Activated naive CD8-positive, alpha-beta T cell treated with anti-CD3 and anti-CD28 coated beads for 36 hours (primary cell): ENCODE measurements at regions not wholly inside any gene's neighbourhood (a gene's known extent, or its start where the extent isn't known, plus 50 kb on each side); places are given as distances from the start of the nearest gene placed in this dataset.

Experiments
- DNase-seq: peaks from one replicate; pipeline ENCODE4 v3.0.0; 2021
- H3K27ac Mint-ChIP-seq: one replicate; pipeline ENCODE4 v1.8.0; 2022; ENCODE audit warnings: mild to moderate bottlenecking, moderate library complexity, mixed read lengths
- H3K27me3 Mint-ChIP-seq: one replicate; pipeline ENCODE4 v1.8.0; 2022; ENCODE audit warnings: mild to moderate bottlenecking, mixed read lengths
- H3K36me3 Mint-ChIP-seq: one replicate; pipeline ENCODE4 v1.8.0; 2021; ENCODE audit warnings: mild to moderate bottlenecking, mixed read lengths
- H3K4me1 Mint-ChIP-seq: one replicate; pipeline ENCODE4 v1.8.0; 2021; ENCODE audit warnings: mixed read lengths
- H3K4me3 Mint-ChIP-seq: one replicate; pipeline ENCODE4 v1.8.0; 2022; ENCODE audit warnings: mild to moderate bottlenecking, moderate library complexity, mixed read lengths
- H3K9me3 Mint-ChIP-seq: one replicate; pipeline ENCODE4 v1.8.0; 2022; ENCODE audit warnings: mixed read lengths

DNA sequence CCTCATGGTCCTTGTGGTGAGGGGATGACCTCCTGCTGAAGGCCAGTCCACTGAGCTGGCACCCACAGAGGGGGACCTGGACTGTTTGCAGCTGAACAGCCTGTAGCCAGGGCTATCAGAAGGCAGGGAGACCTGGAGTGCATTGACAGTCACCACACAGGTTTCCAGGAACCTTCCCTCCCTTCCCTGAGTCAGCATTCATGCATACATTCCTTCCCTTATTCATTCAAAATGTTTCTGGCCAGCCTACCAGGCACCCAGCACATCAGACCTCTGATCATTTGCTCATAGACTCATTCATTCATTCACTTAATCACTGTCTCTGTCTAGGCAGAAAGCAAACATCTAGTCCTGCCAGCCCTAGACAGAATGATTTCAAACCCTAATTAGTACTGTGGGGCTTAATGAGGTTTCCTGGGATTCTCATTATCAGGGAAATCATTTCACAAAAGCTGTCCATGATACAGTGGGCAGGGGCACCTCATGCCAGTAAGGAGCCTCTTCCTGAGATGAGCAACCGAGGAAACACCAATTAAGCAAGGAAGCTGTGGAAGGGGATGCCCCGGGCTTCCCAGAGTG lies 110.1 kb upstream of the PPP1R26 start:
- Mint-ChIP-seq H3K4me3 (no peak overlapping the region), H3K27me3 (no peaks in the 10 kb centered on the region), H3K4me1 (no peaks in the 10 kb centered on the region), H3K9me3 (no peaks in the 10 kb centered on the region), H3K36me3 (no peaks in the 10 kb centered on the region), H3K27ac (no peak overlapping the region)
- DNase-seq, result no peak

DNA sequence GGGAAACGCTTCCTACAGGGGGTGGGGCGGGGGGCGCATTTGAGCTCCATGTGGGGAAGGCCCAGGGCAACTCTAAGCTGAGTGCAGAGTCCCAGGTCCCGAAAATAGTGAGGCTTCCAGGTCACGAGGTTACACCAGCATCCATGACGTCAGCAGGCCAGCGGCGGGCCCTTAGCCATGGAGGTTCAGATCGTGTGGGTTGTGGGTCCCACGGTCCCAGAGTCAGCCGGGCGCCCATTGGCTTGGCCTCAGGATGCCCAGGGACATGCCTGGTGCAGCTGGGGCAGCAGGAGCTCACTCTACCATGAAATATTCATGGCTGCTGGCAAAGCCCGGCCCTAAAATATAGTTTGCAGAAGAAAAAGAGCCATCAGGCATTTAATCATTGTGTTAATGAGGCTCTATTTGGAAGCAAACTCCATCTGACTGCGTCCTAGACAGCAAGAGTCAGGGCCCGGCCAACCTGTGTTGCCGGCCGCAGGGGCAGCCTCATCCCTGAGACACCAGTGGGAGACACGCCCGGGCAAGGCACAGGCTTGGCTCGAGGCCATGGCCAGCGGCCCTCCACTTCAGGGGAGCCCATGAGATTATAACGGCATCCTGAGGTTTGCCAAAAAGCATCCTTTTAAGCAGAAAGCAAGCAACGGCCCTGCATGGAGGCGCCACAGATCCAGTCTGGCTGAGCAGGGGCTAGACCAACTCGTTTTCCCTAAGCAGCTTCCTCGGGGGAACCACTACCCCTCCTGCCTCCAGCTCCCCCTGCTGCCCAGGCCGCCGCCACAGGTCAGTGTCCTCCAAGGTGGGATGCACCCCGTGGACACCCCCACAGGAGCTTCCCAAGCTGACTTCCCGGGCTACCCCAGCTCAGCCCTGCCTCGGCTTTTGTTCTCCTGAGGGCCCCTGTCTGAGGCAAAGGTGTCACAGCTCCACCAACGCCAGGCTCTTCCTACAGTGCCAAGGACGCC lies 108.9 kb upstream of the PPP1R26 start:
- no peaks in the 10 kb centered on the region for H3K27me3 Mint-ChIP-seq
- no peaks in the 10 kb centered on the region for H3K36me3 Mint-ChIP-seq
- H3K4me1 Mint-ChIP-seq, result no peaks in the 10 kb centered on the region
- H3K9me3 Mint-ChIP-seq, result no peaks in the 10 kb centered on the region
- DNase-seq, result no peak
- no peak overlapping the region for H3K4me3 Mint-ChIP-seq
- no peak overlapping the region for H3K27ac Mint-ChIP-seq

DNA sequence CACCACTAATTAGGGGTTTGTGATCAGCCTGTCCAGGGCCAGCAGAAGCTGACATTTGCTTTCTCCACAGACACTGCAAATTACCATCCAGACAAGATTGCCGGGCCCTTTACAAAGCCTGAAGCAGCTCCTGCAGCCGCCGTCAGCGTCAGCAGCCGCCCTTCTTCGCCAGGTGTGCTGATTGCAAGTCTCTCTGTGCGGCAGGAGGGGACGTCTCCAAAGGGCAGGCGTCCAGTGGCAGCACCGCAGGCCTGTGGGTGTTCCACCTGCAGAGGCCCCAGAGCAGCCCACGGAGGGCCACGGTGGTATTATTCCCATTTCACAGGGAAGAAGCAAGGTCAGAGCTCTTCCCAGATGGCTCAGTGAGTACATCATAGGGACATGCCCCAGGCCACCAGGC lies 108.0 kb upstream of the PPP1R26 start:
- Mint-ChIP-seq H3K9me3 (no peaks in the 10 kb centered on the region), H3K36me3 (no peaks in the 10 kb centered on the region), H3K27me3 (no peaks in the 10 kb centered on the region), H3K27ac (no peak overlapping the region), H3K4me1 (no peaks in the 10 kb centered on the region), H3K4me3 (no peak overlapping the region)
- no peak for DNase-seq

DNA sequence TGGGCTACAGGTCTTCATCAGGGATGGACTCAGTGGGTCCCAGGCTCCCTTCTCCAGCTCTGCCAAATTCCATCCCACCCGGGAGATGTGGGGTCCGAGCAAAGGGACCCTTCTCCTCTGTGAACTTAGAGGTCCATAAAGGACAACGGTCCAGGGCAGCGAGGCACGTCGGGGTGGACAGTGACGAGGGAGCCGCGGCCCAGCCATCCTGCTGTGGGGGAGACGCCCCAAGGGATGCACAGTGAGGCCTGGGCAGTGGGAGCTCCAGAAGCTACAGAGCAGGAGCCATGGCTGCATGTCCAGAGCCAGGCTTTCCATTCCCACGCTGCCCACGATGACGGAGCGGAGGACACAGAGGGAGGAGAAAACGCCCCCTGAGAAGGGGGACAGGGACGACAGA lies 107.5 kb upstream of the PPP1R26 start:
- Mint-ChIP-seq H3K9me3 (no peaks in the 10 kb centered on the region), H3K4me3 (no peak overlapping the region), H3K27me3 (no peaks in the 10 kb centered on the region), H3K36me3 (no peaks in the 10 kb centered on the region), H3K27ac (no peak overlapping the region), H3K4me1 (no peaks in the 10 kb centered on the region)
- DNase-seq, result no peak

DNA sequence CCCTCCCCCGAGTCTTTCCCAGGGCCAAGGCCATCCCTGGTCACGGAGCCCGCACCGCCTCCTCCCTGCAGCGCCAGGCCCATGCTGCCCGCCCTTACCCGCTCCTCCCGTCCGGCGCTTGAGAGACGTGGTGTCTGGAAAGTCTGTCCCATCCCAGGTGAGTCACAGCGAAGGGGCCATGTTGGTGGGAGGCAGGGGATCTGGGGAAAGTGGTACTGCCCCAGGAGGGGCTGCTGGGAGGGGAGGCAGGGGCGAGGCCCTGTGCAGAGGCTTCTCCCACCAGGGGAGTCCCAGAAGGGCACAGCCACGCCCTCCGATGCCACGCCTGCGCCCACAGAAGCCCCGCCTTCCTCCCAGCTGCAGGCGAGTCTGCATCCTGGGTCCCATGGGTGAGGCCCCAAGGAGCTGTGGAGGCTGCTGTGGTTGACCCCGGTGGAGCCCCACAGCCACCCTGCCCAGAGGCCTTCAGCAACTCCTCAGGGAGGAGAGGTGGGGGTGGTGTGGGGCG lies 107.0 kb upstream of the PPP1R26 start:
- Mint-ChIP-seq H3K4me1 (no peaks in the 10 kb centered on the region), H3K27ac (no peak overlapping the region), H3K9me3 (no peaks in the 10 kb centered on the region), H3K27me3 (no peaks in the 10 kb centered on the region), H3K36me3 (no peaks in the 10 kb centered on the region), H3K4me3 (no peak overlapping the region)
- DNase-seq, result no peak

DNA sequence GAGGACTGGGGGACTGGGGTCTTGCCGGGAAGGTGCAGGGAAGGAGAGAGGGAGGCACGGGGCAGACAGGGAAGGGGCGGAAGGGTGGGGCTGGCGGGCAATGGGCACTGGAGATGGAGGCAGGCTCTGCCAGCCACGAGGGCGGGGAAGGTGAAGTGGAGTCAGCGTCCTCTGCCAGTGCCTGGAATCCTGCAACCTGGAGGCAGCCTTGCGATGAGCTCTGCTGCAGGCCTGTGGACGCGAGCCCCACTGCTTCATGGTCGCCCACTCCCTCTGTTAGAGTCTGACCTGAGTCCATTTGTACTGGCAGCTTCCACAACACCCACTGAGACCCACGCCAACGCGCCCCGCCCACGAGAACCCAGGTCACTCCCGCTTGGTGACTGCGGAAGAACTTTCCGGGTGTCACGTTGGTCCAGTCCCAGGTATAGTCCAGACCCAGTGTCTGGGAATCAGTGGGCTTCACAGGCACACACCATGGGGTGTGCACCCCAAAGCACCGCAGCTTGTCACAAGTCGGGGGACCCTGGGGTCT lies 106.4 kb upstream of the PPP1R26 start:
- Mint-ChIP-seq H3K36me3 (no peaks in the 10 kb centered on the region), H3K4me3 (no peak overlapping the region), H3K9me3 (no peaks in the 10 kb centered on the region), H3K4me1 (no peaks in the 10 kb centered on the region), H3K27me3 (no peaks in the 10 kb centered on the region), H3K27ac (no peak overlapping the region)
- no peak for DNase-seq

DNA sequence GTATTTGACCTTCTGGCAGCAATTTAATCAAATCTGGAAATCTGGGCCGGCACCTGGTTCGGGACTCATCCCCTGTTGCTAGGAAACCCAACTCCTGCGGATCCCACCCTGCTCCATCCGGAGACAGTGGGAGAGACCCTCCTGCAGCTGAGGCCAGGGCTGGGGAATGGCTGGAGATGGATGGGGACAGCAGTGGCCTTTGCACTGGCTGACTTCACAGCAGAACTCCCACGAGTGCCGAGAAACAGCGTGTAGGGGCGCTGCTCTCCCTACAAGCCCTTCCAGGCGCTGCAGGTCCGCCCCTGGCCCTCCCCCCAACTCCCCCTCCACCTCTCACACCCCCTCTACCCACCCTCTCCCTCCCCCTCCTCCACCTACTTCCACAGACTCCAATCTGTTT lies 105.8 kb upstream of the PPP1R26 start:
- Mint-ChIP-seq H3K9me3 (no peaks in the 10 kb centered on the region), H3K4me1 (no peaks in the 10 kb centered on the region), H3K4me3 (no peak overlapping the region), H3K27ac (no peak overlapping the region), H3K36me3 (no peaks in the 10 kb centered on the region), H3K27me3 (no peaks in the 10 kb centered on the region)
- no peak for DNase-seq

DNA sequence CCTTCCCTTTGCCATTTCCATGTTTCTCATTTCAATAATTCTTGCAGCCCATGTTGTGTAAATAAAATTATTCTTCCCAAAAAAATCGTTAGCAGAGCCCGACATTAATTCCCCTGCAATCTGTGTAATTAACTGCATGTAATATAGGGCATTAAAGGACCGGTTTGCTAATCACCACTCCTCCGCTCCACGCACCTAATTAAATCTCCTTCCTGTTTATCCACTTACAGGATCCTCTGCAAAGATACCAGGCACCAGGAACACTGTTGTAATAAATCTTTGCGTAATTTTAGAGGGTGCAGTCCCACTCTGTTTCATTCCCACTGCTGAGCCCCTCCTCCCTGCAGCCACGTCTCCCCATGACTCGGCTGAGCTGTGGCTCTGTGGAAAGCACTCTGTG lies 105.0 kb upstream of the PPP1R26 start:
- Mint-ChIP-seq H3K27me3 (no peaks in the 10 kb centered on the region), H3K9me3 (no peaks in the 10 kb centered on the region), H3K4me1 (no peaks in the 10 kb centered on the region), H3K27ac (no peak overlapping the region), H3K4me3 (no peak overlapping the region), H3K36me3 (no peaks in the 10 kb centered on the region)
- DNase-seq, result no peak

DNA sequence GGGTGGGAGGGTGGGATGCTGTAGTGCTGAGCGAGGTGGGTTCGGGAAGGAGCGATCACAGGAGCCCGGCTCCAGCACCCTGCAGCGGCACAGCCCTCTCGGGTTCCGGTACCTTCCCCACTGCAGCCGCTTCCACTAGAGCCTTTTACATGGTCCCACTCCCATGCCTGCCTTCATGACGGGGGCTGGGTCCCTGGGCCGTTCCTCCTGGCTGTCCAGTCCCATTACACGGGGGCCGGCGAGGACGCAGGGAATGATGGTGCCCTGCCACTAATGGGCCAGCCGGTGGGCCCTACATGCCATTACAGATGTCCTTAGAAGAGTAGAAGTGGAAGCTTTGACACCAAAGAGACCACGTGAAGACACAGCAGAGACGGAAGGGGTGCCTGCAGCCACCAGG lies 104.6 kb upstream of the PPP1R26 start:
- no peaks in the 10 kb centered on the region for H3K4me1 Mint-ChIP-seq
- H3K36me3 Mint-ChIP-seq, result no peaks in the 10 kb centered on the region
- DNase-seq, result no peak
- H3K27ac Mint-ChIP-seq, result no peak overlapping the region
- H3K9me3 Mint-ChIP-seq, result no peaks in the 10 kb centered on the region
- no peak overlapping the region for H3K4me3 Mint-ChIP-seq
- H3K27me3 Mint-ChIP-seq, result no peaks in the 10 kb centered on the region

DNA sequence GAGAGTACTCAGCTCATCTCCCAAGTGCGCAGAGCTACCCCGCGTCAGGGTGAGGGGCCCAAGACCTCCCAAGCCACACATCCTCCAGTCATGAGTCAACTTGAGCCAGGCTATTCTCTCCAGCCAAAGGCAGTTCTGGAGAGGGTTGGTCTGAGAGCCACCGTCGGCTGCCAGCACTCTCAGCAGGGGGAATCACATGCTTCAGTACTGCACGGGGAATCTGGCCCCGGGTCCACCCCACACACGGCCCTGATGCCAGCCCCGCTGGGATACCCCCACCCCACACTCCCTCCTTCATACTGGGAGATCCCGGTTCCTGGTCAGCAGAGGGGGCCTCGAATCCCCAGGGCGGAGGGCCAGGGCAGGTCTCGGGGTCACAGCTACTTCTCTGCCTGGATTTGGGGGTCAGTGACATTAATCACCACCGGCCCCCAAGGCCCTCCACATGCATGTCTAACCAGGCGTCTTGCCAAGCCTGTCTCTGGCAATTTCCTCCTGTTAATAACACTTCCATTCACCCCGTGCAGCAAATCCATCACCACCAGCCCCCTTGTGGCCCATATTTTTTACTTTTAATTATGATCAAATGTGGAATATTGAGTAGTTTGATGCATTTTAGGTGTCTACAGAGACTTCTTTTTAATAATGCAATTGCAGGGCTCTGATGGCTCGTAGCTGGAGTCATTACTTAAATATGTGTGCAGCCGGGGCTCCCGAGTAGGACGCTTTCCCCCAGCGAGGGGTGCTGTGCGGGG lies 102.9 kb upstream of the PPP1R26 start:
- H3K27ac Mint-ChIP-seq, result no peak overlapping the region
- no peak overlapping the region for H3K4me3 Mint-ChIP-seq
- no peak for DNase-seq
- no peaks in the 10 kb centered on the region for H3K4me1 Mint-ChIP-seq
- H3K9me3 Mint-ChIP-seq, result no peaks in the 10 kb centered on the region
- no peaks in the 10 kb centered on the region for H3K27me3 Mint-ChIP-seq
- no peaks in the 10 kb centered on the region for H3K36me3 Mint-ChIP-seq

DNA sequence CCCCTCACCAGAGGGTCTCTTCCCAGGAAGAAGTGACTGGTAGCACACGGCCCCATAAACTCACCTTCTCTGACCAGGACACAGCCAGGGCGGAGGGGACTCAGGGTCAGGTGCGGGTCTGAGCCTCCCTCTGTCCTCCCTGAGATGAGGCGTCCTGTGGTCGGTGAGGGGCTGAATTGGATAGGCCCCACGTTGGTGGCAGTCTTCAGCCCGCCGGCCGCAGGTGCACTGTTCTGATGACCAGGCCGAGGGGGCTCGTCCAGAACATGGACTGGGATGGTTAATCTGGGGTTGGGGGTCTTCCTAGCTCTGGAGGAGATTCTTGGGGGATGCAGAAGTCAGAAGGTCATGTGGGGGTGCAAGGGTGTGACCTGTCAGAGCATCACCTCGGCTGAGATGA lies 102.2 kb upstream of the PPP1R26 start:
- no peak overlapping the region for H3K27ac Mint-ChIP-seq
- H3K4me3 Mint-ChIP-seq, result no peak overlapping the region
- no peak for DNase-seq
- no peaks in the 10 kb centered on the region for H3K27me3 Mint-ChIP-seq
- no peaks in the 10 kb centered on the region for H3K36me3 Mint-ChIP-seq
- no peaks in the 10 kb centered on the region for H3K4me1 Mint-ChIP-seq
- no peaks in the 10 kb centered on the region for H3K9me3 Mint-ChIP-seq

DNA sequence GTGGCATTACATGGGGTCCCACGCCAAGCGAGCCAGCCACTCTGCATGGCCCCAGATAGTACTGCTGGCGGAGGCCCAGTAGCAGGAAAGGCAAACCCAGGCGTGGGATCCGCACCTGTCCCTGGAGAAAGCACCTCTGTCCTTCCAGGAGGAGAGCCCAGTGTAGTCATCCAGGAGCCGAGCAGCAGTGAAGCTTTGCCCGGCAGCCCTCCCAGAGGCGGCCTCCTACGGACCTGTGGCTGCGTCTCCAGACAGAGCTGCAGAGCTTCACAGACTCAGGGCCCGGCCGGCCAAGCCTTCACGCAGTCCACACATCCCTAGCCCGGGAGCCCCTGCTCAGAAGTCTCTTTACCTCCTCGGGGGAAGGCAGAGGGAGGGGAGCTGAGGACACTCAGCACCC lies 100.8 kb upstream of the PPP1R26 start:
- Mint-ChIP-seq H3K27ac (no peak overlapping the region), H3K36me3 (no peaks in the 10 kb centered on the region), H3K4me3 (no peak overlapping the region), H3K27me3 (no peaks in the 10 kb centered on the region), H3K9me3 (no peaks in the 10 kb centered on the region), H3K4me1 (no peaks in the 10 kb centered on the region)
- DNase-seq, result no peak

DNA sequence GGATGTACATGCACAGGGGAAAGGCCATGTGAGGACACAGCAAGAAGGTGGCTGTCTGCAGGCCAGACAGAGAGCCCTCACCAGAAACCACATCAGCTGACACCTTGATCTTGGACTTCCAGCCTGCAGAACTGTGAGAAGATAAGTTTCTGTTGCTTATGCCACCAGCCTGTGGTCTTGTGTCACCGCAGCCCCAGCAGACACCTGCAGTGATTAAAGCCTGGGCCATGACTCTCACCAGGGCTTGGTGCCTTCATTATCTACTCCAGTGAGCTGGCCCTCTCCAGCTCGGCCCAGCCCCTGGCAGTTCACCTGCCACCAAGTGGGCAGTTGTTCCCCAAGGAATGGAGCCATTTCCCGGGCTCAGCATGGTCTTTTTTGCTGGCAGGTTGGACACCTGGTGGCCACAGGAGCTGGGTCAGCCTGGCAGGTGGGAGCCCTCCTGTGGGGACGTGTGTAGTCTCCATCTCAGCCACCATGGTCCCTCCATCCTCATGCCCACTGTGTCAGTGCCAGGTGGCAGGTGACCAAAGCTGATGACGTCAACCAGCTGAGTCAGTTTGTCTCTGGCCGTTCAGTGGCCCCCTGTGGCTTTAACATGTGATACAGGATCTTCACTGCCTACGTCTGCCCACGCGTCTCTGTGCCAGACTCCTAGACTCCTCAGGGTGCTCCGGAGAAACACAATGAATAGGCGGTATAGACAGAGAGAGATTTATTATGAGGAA lies 99.9 kb upstream of the PPP1R26 start:
- Mint-ChIP-seq H3K4me3 (no peak overlapping the region), H3K9me3 (no peaks in the 10 kb centered on the region), H3K27ac (no peak overlapping the region), H3K4me1 (no peaks in the 10 kb centered on the region), H3K27me3 (no peaks in the 10 kb centered on the region), H3K36me3 (no peaks in the 10 kb centered on the region)
- no peak for DNase-seq

DNA sequence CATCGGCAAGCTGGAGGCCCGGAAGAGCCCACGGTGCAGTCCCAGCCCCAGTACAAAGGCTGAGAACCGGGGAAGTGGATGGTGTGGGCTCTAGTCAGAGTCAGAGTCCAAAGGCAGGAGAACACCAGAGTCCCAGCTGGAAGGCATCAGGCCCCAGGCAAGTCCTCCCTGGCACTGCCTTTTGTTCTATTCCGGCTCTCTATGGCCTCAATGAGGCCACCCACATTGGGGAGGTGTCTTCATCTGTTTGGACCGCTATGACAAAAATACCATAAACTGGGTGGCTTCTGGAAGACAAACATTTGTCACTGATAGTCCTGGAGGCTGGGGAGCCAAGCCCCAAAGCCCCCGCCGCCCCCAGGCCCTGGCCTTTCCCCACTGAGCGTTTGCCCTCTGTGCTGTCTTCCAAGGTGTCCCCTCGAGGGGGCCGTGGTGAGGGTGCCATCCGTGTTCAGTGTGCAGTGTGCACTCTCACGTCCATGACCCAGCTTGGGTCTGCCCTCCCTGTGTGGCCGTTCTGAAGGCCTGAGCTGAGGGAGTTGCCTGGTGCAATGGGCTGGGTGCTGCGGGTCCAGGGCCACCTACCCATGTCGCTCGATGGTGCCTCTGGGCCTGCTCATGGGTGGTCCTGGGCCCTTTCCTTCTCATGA lies 99.1 kb upstream of the PPP1R26 start:
- no peaks in the 10 kb centered on the region for H3K27me3 Mint-ChIP-seq
- no peaks in the 10 kb centered on the region for H3K36me3 Mint-ChIP-seq
- no peaks in the 10 kb centered on the region for H3K9me3 Mint-ChIP-seq
- no peak overlapping the region for H3K4me3 Mint-ChIP-seq
- H3K4me1 Mint-ChIP-seq, result no peaks in the 10 kb centered on the region
- no peak overlapping the region for H3K27ac Mint-ChIP-seq
- DNase-seq, result no peak
